HTR-8/SVneo (cell line): ENCODE measurements at regions not wholly inside any gene's neighbourhood (a gene's known extent, or its start where the extent isn't known, plus 50 kb on each side); places are given as distances from the start of the nearest gene placed in this dataset.

Source experiments
- DNase-seq: peaks from one replicate; pipeline ENCODE4 v3.0.0; 2011; ENCODE audit warnings: low spot score, mixed read lengths; ENCODE audit not compliant: insufficient read length
- FAIRE-seq: peaks from 2 replicates; lab custom pipeline; 2011; peaks lifted over from hg19 to GRCh38; lab: Jason Lieb, UNC

DNA sequence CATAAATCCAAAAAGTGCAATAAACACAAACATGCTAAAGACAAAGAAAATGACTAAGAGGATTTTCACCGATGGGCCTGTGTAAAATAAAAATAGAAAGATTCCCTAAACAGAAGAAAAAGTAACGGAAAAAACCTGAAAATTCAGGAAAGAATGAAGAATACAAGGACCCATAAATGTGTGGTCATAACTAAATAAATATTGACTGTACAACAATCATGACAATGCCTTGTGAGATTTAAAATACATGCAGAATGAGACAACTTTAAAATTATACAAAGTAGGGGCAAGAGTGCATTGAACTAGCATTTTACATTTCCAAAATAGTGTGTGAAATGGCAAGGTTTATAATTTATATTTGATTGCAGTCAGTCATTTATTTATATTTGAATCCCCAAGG lies 409.1 kb upstream of the ANKRD30A start:
- DNase-seq (no peak), FAIRE-seq (no peak)

DNA sequence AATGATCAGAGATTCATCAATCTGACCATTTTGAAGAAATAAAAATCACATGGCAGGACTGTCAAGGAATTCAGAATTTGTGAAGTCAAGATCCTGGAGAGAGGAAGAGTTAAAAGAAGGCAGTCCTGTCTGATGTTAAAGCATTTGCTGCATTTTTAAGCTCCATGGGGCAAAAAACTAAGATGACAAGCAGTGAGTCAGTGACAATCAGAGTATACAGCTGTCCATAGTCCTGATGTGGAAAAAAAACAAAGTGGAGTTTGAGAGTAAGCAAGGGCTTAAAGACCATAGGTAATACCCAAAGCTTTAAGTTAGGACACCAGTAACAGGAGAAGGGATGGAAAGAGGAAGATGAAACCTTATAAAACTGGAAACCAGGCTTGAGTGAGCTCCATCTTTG lies 412.7 kb upstream of the ANKRD30A start:
- FAIRE-seq (no peak), DNase-seq (no peak)

DNA sequence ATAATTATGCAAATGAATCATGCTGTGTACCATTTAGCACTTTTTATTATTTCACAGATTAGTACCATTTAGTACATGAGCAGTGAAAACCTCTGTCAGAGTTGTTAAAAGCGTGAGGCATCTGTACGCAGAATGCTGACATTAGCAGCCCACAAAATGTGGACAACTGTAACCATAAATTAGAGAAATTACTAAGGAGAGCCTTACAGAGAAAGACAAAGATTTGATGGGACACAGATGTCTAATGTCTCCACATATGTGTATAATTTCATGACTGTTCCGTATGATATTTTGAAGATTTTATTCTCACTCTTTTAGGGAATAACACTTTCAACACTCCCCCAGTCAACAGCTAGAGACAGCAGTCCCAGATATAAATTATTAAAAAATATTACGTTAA lies 414.0 kb upstream of the ANKRD30A start:
- FAIRE-seq = no peak
- DNase-seq = no peak

DNA sequence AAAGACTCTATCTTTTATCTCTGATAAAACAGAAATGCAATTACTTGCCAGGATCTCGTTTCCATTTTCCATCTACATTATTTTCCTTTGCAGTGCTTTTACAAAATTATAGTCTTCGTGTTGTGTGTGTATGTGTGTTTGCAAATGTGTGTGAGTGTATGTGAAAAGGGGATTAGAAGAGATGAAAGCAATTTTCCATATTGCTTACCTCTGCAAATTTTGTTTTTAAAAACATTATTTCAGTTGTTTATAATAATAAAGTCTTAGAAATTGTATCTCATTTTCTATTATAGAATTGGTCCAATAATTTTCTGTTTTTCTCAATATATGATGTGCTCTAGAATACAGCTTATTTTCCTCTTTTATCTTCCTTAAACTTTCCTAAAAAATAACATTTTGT lies 421.3 kb upstream of the ANKRD30A start:
- no peak for DNase-seq
- FAIRE-seq = no peak

DNA sequence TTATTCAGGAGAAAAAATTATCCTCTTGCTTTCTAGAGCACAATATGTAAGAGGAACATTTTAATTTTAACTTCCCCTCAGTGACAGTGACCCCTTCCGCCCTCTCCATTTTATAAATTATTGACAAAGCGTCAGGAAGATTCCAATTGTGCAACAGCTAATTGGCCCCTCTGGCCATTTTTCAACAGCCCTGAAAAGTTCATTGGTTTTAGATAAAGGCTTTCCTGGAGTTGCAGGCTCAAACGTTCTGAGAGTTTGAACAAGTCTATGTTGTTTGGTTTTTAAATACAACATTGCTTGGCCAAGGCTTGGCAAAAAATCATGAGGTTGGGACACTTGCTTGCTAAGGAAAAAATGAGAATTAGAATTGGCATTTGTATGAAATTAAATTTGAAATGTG lies 422.2 kb upstream of the ANKRD30A start:
- no peak for FAIRE-seq
- no peak for DNase-seq

DNA sequence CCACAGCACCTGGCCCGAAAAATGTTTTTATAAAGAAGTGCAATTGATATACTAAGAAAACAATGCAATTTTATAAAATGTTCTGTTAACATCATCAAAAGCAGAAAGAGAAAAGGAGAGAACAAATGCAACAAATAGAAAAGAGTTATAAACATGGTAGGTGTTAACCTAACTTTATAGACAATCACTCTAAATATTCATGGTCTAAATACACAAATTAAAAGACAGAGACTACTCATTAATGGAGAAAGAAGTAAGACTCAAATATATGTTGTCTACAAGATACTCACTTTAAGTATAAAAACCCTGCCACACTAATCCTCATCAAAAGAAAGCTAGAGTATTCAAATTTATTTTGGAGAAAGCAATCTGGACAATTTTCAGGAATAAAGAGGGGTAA lies 425.3 kb upstream of the ANKRD30A start:
- no peak for FAIRE-seq
- DNase-seq = no peak

DNA sequence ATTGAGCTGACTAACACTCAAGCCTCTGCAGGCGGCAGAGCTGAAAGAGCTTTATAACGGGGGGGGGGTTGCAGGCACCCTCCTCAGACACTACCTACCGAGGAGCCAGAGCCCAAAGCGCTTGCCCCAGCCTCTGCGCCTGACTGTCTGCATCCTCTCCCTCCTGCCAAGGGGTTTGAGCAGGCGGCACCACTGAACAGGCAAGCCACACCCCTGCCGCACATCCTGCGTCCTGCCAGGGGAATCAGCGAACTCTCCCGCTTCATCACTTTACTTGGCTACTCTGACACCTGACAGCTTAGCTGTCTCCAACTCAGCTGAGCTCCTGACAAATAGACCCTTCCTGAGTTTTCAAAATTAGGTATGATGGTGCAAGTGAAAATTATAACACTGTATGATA lies 432.6 kb upstream of the ANKRD30A start:
- FAIRE-seq (no peak), DNase-seq (no peak)

DNA sequence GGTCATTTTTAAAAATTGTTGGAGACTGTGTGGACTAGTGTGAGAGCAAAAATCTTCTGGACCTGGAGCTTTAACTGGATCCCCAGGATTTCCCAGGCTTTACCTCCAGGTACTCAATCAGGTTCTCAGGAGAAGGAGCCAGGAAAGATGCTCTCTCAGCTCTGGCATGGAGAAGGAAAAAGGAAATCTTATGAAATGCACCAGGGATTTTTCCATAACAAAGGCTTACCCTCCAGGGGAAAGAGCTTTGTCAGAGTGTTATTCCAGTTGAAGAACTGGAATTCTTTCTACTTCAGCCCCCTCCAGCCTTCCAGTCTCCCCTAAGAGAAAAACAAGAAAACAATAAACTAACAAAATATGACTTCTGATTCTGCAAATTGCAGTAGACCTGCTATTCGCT lies 436.7 kb upstream of the ANKRD30A start:
- DNase-seq (no peak), FAIRE-seq (no peak)

DNA sequence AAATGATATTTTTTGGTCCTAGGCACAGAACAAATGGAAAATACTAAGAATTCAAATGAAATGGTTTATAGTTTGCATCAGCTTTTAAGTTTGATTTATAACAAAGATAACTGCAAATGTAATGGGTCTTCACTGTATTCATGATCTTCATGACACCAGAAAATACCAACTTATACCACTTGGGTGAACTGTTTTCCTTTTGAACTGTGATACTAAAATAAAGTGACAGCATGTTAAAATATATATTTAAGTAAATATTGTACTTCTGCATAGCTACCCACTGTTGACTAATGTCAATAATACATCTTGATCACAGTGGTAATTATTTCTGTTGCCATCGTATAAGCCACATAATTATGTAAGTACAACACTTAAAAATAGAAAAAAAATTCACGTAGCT lies 442.0 kb upstream of the ANKRD30A start:
- no peak for DNase-seq
- FAIRE-seq = no peak

DNA sequence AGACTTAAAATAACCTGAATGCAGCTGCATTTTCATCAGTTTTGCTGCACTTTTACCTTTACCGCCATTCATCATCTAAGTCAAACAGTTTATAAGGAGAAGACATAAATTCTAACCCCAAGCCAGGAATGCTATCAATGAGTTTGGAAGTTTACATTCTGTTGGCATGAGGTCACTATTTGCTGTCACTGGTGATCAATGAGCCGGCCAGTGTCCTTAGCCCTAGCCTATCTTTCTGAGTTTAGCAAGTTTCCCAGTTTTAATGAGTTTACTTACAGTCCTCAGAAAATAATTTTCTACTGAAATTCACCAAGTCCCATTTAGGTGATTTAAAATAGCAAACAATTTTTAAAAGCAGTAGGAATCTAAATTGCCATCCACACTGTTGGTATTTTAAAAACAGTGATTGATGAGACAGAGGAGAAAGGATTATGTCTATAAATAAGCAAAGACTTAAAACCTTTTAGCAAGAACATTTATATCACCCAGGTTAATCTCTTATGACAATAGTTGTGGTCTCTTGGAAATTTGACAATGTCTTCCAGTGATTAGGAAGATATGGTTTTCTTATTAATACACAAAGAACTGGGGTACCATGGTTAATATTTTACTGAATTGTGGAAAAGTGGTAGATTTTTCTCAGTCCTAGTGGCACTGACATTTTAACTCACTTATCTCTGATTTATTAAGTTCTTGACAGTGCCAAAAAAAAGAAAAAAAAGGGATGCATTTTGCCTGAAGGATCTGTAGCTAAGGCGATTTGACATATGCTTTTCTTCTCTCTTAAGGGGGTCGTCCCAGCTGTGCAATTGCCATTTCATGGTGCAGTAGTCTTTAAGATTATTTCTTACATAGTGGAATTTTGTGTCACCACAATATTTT lies 443.4 kb upstream of the ANKRD30A start:
- DNase-seq (peak; percentile 51), FAIRE-seq (no peak)

DNA sequence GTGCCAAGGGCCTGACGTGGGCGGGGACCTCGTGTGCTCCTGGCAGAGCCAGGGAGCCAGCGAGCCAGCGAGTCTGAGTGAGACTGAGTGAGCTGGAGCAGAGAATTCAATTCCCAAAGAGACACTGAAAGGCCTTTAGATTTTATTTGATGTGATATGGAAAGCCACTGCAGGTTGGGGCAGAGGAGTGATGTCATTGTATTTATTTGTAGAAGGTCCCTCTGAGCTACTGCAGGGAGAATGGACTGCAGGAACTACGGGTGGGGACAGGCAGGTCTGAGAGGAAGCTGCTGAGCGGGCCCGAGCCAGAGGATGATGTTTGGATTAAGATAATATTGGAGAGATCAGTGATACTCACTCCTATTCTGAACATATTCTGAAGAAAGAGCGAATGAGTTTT lies 445.8 kb upstream of the ANKRD30A start:
- FAIRE-seq = no peak
- no peak for DNase-seq

DNA sequence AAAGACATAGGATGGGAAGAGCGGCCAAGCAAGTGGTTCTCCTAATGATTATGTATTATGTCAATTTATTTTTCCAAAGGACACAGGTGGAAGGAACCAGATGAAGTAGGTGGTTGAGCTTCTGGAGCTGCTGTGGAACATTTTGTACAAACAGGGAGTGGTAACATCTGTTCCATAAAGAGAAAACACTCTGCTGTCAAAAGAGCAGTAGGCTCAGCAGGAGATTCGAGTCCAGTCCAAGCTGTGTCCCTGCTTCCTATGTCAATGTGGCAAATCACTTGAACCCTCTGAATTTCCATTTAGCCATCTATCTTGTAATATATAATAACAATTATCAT lies 448.0 kb upstream of the ANKRD30A start:
- DNase-seq = no peak
- FAIRE-seq = no peak

DNA sequence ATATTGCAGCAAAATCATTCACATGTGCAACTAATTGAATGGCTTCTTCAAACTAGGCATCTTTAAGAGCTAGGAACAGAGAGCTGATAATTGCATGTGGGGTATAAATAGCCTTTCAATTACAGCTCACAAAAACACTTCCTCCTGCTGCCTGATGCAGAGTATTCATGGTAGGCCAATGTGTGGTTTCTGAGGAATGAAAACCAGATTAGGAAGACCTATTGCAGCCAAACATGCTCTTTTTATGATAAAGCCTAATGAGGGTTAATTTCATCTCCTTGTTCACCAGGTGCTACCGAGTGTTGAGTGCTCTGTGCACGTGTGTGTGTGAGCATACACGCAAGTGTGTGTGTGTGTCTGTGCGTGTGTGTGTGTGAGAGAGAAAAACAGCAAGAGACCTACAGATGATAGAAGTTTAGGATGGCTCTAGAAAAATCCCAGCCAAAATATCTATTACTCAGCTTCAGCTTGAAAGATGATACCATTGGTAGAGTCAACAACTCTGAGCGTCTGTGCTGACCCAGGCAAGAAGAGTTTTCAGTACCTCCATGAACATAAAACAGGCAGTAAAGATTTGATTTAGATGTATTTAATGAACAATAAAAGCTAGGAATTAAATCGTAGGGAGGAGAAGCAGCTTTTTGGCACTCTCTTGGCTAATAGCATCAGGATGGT lies 448.5 kb upstream of the ANKRD30A start:
- DNase-seq (no peak), FAIRE-seq (peak; percentile 9)

DNA sequence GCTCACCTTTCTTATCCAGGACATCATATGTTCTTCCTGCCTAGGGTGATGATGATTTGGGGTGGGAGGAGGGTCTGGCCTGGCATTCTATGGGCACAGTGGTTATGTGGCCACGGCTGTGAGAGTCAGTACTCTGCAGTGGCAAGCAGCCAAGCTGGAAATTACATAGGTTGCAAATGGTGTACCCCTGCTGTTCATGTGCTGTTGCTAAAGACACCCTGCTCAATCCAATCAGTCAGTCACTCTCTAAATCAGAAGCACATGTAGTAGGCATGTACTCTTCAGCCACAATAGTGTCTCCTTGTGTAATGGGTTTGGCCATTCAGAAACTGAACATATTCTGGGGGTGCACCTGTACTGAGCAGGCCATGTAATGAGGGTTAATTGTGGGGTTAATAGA lies 449.1 kb upstream of the ANKRD30A start:
- no peak for FAIRE-seq
- no peak for DNase-seq

DNA sequence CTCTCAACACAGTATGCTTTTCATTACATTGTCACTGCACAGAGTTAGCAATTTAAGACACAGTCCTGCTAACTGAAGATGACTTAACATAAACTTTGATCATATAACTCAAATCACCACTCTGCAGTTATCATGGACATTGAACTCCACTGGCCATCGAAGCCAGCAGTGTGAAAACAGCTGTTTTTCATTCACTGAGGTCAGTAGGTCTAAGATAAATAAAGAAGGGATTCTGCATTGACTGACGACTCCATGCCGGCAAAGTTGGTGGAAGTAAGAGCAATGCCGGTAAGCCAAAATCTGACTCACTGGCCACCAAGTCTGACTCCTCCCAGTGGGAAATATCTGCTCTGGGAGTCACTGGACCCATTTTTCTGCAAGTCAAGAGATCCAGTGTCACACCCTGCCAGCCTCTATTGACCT lies 449.9 kb upstream of the ANKRD30A start:
- no peak for FAIRE-seq
- no peak for DNase-seq

DNA sequence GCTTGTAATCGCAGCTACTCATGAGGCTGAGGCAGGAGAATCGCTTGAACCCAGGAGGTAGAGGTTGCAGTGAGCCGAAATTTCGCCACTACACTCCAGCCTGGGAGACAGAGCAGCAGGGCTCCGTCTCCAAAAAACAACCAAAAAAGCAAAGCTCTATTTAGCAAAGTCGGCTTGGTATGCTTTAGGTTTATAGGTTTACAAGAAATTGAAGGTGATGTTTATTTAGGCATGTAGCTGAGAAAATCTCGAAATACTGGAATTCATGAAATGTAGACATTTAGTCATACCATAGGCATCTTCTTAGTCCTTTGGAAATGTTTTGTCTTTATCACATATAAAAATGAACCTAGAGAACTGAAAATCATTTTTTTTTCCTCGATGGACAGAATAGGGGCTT lies 453.8 kb upstream of the ANKRD30A start:
- no peak for FAIRE-seq

DNA sequence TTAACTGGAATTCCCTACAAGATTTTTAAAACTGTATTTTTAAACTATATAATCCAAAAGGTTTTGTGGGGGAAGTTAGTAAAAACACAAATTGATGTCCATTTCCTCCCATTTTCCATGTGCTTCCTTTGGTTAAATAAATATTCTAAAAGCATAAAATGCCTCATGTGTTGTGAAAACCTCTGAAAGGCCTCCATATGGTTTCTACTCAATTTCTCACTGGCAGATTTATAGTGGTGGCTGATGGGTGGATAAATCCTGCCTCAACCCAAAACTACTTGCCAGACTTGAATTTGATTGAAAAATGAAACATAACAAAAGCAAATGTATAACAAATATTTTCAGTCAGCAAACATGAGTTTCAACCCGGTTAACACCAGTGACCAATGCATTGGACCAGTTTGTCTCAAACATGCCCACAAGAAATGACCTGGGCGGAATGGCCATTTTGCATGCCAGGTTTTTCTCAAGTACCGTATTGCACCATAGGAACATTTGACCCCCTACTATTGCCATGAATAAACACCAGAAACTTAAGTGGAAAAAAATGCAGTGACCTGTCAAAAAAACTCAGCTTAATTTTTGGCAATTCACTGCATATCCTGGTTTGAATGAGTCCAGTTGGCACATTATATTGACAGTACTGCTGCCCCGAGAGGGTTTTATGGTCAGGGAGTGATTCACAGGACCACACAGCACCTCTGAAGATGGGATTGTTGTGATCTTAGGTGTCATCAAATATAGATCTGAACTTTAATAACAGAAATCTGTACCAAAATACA lies 454.6 kb upstream of the ANKRD30A start:
- FAIRE-seq = no peak

More for the DNA sequence above, 453.8 kb upstream of the ANKRD30A start:
- no peak for DNase-seq

DNA sequence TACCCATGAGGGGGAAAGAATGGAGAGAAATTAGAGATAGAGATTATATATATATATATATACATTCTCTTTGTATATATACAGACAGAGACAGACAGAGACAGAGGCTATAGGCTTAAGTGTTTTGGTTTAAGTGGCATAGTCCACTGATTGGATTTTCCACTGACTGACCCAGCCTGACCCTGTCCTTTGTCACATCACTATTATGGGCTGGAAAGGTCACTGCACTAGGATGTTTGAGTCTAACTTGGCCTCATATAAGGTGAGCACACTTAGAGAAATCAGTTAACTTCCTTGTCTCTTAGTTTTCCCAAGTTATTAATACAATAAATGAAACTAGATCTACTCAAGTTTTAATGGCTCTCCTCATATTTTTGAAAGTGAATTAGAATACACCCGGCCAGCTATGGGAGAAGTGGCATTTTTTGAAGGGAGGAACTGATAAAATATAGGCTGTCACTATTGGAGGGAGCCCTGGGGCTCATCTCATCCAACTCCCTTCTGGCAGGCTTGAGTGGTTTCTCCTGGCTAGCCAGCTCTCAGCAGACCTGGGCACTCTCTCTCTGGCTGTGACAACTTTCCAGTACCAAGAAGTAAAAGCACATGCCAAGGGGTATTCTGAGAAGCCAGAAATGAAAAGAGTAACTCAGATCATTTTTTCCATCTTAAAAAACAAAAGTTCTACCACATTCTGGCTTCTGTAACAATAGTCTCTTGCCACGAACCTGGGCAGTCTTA lies 455.6 kb upstream of the ANKRD30A start:
- FAIRE-seq (no peak), DNase-seq (no peak)

More for the DNA sequence above, 454.6 kb upstream of the ANKRD30A start:
- DNase-seq = no peak

DNA sequence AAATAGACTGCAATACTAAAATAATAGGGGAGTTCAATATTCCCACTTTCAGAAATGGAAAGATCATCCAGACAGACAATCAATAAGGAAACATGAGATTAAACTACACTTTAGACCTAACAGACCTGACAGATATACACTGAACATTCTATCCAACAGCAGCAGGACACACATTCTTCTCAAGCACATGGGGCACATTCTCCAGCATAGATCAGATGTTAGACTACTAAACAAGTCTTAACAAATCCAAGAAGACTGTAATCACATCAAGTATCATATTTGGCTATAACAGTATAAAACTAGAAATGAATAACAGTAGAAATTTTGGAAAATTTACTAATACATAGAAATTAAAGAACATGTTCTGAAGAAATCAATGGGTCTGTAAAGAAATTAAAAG lies 458.9 kb upstream of the ANKRD30A start:
- FAIRE-seq (no peak), DNase-seq (no peak)

DNA sequence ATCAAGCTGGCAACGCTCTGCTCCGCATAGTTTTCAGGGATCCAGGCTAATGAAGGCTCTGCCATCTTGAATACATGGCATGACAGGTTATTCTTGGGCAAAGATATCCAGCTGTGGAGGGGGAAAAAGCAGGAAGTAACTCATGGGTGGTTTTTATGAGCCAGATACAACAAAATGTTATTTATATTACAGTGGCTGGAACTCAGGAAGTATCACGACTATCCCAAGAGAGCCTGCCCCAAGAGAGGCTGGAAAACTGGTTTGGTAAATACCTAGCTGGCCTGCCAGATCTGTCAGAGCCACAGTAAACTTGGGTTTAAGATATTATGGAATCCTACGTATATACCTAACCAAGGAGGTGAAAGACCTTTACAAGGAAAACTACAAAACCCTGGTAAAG lies 462.8 kb upstream of the ANKRD30A start:
- FAIRE-seq = no peak
- no peak for DNase-seq
